GM21515 (cell line): ENCODE measurements at regions not wholly inside any gene's neighbourhood (a gene's known extent, or its start where the extent isn't known, plus 50 kb on each side); places are given as distances from the start of the nearest gene placed in this dataset.
"Not testable (repeated sequence)": the region's sequence is repeated elsewhere in the genome, so short reads cannot be mapped to it uniquely, and the experiment has no call there.

Source experiments
- ATAC-seq: cut with Tn5 transposase; IDR thresholded peaks from one replicate; pipeline ENCODE4 v1.9.1; 2021; ENCODE audit not compliant: unreplicated experiment

DNA sequence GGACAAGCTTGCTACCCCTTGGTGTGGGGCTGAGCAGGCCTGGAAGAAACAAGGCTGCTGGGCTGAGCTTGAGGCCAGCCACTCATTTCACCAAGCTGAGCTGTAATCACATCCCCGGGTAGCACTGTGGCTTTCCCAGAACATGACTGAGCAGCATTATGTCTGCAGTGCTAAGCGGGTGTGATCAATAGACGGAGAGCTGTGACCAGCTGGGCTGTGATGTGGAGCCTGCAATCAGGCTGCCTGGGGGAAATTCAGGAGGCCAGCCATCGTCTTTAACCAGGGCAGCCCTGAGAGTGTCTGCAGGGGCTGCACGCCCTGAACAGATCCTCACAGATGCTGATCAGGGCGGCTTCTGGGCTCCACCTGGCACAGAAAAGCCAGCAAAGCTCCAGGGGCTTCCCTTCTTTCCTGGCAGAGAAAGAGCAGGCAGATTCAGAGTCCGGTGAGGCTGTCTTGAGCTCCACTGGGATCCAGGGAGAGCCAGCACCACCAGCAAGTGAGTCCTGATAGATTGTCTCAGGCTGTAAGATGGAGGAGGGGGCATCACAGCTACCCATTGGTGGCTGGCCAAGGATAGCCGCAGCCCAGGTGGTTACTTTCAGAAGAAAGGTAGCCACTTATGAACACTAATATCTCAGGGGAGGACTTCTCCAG, 165.9 kb downstream of the NRN1 start:
- ATAC-seq, result no peak

DNA sequence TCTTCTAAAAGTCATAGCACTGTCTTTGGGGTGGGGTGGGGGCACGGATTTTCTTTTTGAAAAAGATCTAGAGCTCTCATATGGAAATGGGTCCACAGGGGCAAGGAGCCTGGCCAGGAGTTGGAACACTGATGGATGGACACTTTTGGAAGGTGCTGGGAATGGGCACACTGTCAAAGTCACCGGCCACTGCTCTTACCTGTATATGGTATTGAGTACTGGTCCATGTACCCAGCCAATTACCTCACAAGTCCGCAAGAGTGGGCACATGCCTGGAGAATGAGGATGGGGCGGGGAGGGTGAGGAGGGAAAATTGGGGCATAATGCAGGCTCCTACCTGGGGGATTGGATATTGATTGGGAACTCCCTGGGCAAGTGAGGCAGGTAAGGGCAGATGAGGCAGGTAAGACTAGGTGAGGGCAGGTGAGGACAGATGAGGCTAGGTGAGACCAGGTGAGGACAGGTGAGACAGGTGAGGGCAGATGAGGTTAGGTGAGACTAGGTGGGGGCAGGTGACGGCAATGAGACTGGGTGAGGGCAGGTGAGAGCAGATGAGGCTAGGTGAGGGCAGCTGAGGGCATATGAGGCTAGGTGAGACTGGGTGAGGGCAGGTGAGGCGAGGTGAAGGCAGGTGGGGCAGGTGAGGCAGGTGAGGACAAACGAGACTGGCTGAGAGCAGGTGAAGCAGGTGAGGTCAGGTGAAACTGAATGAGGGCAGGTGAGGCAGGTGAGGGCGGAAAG, 167.9 kb downstream of the NRN1 start:
- no peak for ATAC-seq

DNA sequence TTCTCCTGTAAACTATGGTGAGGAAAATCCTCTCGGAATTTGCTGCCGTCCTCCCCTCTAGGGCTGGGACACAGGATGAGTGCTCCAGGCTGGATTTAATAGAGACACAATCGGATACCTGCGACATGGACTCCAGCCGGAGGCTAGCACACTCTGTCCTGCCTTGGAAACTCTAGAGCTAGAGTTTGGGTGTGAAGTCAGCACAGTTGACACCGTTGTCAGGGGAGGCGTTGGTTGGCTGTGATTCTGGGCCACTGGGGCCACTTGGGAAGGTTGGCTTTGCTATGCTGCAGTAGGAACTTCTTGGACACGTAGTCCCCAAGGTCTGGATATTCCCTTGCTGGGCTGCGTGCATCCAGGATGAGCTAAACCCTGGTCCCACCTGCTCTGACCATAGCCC, 169.4 kb downstream of the NRN1 start:
- ATAC-seq, result no peak

DNA sequence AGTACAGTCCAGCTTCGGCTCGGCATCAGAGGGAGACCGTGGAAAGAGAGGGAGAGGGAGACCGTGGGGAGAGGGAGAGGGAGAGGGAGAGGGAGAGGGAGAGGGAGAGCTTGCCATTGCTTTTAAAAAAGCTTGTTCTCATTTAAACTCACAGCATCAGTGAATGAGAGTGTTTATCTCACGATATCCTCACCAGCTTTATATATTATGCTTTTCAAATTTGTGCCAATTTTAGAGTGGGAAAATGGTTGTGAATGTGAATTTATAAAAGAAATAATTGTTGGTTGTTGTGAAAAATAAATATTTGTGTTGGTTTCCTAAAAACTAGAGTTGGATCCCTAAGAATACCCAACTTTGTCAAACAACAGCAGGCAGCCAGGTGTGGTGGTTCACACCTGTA, 170.1 kb downstream of the NRN1 start:
- not testable (repeated sequence) for ATAC-seq

DNA sequence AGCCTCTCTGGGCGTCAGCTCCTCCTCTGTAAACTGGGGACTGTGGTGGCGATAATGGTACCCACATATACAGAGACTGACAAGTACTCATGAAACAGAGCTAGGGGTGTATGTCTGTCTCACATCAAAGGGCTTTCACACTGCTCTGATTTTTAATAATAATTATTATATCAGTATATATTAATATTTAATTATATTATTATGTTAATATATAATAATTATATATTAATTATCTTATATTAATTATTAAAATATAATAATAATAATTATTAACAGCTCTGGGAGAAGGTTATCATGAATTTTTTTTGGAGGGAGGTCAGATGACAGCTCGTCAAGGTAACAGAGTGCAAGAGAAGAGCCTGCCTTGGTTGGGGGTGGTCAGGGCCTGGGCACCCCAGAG, 173.6 kb downstream of the NRN1 start:
- ATAC-seq, result no peak

DNA sequence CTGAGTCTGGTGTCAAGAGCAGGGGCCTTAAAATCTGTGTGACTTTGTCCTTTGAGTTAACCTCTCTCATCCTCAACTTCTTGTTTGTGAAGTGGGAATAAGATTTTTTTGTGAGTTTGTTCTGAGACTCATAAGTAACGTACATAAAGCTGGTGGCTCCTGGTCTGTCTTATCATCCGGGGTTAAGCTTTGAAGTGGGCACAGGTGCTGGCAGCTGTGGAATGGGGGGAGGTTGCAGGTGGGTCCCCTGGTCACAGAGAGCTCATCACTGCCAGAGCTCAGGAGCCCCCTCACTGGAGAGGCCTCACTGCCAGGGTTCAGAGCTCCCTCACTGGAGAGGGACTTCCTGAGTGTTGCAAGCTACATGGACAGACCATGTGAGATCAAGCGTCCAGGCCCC, 174.1 kb downstream of the NRN1 start:
- no peak for ATAC-seq

DNA sequence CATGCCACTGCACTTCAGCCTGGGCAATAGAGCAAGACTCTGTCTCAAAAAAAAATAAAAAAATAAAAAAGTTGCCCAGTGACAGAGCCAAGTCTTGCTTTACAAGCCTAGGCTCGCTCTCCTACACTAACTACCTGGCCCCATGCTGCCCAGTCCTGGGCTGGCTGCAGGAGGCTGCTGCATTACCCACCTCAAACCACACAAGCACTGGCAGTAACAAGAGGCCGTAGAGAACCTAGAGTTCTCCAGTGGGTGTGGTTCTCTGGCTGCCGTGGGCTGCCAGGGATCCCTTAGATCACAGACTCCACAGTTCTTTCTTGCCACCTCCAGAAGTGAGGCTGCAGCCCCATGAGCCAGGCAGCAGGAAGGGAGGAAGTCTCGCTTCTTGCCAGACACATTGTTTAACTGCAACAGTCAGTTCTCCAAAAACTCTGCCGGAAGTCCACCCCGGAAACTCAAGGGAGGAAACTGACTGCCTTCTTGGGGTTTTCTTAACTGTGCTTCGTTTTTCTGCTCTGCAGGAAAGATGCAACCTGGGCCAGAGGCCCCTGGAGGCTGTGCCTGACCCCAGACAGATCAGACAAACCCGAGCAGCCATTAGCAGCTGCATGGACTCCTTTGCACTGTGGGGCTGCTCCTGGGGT, 175.4 kb downstream of the NRN1 start:
- peak; percentile 67 for ATAC-seq

DNA sequence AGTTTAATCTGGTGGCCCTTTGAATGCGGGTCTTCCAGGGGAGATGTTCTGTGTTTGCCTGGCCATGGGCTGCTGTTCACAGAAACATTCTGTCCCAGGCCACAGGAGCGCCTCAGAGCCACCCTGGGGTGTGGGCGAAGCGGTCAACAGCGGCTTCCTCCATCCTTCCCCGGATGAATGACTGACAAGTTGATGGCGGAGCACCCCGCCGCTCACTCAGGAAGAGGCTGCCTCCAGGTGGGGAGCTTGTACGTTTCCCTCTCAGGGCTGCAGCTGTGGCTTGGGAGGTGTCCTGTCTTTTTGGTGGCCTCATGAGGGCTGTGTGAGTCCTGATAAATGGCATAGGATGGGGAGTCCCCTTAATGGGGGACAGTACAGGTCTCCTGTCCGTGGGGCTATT, 178.4 kb downstream of the NRN1 start:
- no peak for ATAC-seq

DNA sequence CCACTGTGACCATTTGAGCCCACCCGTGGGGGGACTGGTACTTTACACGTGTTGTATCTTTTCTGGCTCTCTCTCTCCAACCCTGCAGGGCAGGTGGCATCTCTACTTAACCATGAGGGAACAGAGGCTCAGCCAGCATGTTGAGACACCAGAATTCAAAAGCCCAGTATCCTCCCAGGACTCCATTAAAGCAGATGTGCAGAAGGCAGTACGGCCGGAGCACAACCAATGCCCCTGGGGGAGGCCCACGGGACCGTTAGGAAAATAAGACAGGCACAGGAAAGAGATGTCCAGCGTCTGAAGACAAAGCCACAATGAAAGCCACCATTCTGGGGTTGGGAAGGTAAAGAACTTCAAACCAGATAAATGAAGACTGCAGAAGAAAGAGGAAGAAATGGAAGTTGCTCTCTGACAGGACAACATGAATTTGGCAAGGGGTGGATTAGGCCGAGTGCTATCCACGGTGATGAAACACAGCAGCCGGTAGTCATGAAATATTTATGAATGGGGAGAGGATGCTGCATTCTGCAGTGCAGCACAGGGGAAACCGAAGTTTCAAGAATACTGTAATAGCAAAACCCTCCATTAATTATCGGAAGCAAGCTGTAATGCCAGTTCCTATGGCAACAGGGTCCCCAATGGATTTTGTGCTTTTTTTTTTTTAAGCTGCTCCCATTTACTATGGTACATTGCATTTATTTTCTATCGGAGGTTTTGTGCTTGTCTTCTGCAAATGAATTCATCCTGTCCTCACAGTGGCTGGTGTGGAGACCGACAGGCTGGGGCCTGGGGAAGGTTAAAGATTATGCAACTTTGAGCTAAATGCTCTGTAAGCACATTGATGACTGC, 179.4 kb downstream of the NRN1 start:
- ATAC-seq, result no peak

DNA sequence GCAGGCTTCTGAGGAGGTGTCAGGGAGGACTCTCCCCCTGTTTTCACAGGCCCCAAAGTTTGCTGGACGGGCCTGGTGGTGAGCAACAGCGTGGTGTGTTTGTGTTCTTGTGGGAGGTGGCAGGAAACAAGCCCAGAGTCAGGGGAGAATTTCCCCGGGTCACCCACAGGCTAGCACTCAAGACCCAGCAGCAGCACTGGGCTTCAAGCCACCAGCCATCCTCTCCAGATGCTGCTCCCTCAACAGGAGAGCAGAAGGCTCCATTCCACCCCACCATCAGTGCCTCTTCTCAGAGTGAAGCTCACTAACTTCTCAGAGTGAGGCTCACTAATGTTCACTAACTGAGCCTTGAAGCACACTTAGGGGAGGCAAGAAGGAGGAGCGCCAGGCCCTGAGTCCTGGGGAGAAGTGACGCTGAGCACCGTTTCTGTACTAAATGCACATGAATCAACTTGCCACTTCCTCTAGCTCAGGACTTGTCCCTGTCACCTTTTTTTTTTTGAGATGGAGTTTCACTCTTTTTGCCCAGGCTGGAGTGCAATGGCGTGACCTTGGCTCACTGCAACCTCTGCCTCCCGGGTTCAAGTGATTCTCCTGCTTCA, 182.2 kb downstream of the NRN1 start:
- ATAC-seq, result not testable (repeated sequence)
